NB4 (cell line): ENCODE measurements at regions not wholly inside any gene's neighbourhood (a gene's known extent, or its start where the extent isn't known, plus 50 kb on each side); places are given as distances from the start of the nearest gene placed in this dataset.

Experiments
- DNase-seq: peaks from one replicate; pipeline ENCODE4 v3.0.0; 2010; ENCODE audit warnings: low read depth
- H3K4me3 ChIP-seq: one replicate; pipeline ENCODE4 v1.5.1; 2011; ENCODE audit warnings: mild to moderate bottlenecking, low read depth, low read length, moderate library complexity
- CTCF ChIP-seq: IDR thresholded peaks from one replicate; pipeline ENCODE4 v1.5.1; 2012; ENCODE audit warnings: low read depth, low read length
- MAX ChIP-seq: IDR thresholded peaks from 2 replicates; pipeline ENCODE4 v1.6.1; 2011; ENCODE audit warnings: low read depth, low read length
- MYC ChIP-seq: IDR thresholded peaks from 2 replicates; pipeline ENCODE4 v1.6.1; 2011; ENCODE audit warnings: low read depth, low read length
- POLR2A ChIP-seq: IDR thresholded peaks from 2 replicates; pipeline ENCODE4 v1.6.1; 2011; ENCODE audit warnings: mild to moderate bottlenecking; ENCODE audit not compliant: insufficient read length; ENCODE audit errors: extremely low read depth

GRCh38 chr13:109996404-109996960 lies 210.1 kb upstream of the IRS2 start:
- no peak for TF ChIP-seq MYC
- TF ChIP-seq POLR2A, result no peak
- no peak for TF ChIP-seq MAX
- no peak for TF ChIP-seq CTCF
- no peak overlapping the region for H3K4me3 ChIP-seq
- DNase-seq, result no peak

GRCh38 chr13:109995578-109995977 lies 209.2 kb upstream of the IRS2 start:
- TF ChIP-seq CTCF (no peak), MAX (no peak), MYC (no peak), POLR2A (no peak)
- DNase-seq, result no peak
- H3K4me3 ChIP-seq, result no peak overlapping the region

GRCh38 chr13:109990296-109990695 lies 203.9 kb upstream of the IRS2 start:
- no peak for DNase-seq
- TF ChIP-seq POLR2A, result no peak
- TF ChIP-seq CTCF, result no peak
- no peak for TF ChIP-seq MYC
- no peak for TF ChIP-seq MAX

GRCh38 chr13:109989686-109990085 lies 203.3 kb upstream of the IRS2 start:
- no peak for DNase-seq
- TF ChIP-seq CTCF, result no peak
- no peak for TF ChIP-seq MYC
- no peak for TF ChIP-seq POLR2A
- no peak for TF ChIP-seq MAX
- no peak overlapping the region for H3K4me3 ChIP-seq

More at GRCh38 chr13:109990296-109990695, 203.9 kb upstream of the IRS2 start:
- no peak overlapping the region for H3K4me3 ChIP-seq

- DNase-seq, result no peak
- no peak overlapping the region for H3K4me3 ChIP-seq
- TF ChIP-seq MAX, result no peak
- no peak for TF ChIP-seq MYC
- no peak for TF ChIP-seq POLR2A
- no peak for TF ChIP-seq CTCF
These were observed 202.8 kb upstream of the IRS2 start for GRCh38 chr13:109989155-109989554.

- no peak for DNase-seq
- H3K4me3 ChIP-seq, result no peak overlapping the region
- TF ChIP-seq MAX (no peak), CTCF (no peak)
These were observed 200.5 kb upstream of the IRS2 start for GRCh38 chr13:109986851-109987250.
